ENCODE measurements at regions not wholly inside any gene's neighbourhood (a gene's known extent, or its start where the extent isn't known, plus 50 kb on each side); places are given as distances from the start of the nearest gene placed in this dataset.

DNA sequence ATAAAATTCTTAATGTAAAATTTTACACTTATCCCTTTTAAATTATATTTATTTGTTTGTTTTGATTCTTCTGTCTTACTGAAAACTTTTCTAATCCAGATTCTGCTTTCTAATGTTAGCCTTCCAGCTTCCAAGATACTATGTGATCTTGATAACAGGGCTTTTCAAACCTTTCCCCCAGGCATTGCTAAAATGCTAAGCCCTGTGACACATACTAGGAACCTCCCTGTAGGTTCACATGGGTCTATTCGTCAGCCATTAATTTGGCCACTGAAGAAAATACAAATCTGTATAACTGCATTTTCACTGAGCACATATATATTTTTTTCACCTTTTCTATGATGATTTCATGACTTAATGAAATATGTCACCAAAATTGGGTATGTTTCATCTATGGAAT is 92.8 kb upstream of the MAP4K3 start:
- H3K9ac ChIP-seq (ENCODE audit: low read depth, low read length, poor library complexity) = no peak overlapping the region
- DNase-seq (ENCODE audit: low spot score) = no peak

DNA sequence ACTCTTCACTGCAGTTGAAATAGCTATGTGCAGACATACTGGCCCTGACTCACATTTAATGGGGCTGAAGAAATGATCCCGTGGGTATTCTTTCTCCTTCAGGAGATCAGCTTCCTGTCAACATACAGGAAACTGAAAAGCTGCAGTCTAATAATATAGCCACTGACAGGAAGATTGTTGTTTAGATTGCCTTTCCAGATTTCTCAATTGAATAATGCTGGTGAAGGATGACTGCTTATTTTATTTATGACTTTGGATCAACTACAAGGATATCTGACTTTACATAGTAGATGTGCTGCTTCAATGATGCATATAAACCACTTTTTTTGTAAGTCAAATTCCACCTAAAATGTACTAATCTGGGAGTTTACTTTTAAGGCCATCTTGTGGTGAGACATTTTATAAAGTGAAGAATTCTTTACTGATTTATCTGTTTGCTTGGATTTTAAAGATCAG is 93.4 kb upstream of the MAP4K3 start:
- Histone ChIP-seq H3K14ac (ENCODE audit: low read length) (no peak overlapping the region), H2BK15ac (ENCODE audit: low read length) (no peak overlapping the region), H3K36me3 (replicated peaks in 1 of 2; ENCODE audit: control insufficient read depth in 2 of 2, insufficient read depth in 2 of 2, low read length in 2 of 2) (no peaks in the 10 kb centered on the region), H2BK12ac (ENCODE audit: low read length) (no peak overlapping the region), H3K79me1 (ENCODE audit: low read depth, low read length) (no peaks in the 10 kb centered on the region), H4K8ac (ENCODE audit: low read depth, low read length) (no peak overlapping the region), H4K91ac (ENCODE audit: low read depth, low read length, poor library complexity) (no peak overlapping the region), H3K18ac (ENCODE audit: low read length) (no peak overlapping the region), H3K27me3 (ENCODE audit: control insufficient read depth in 3 of 3, insufficient read depth in 3 of 3, low read depth in 1 of 3, low read length in 3 of 3) (no peaks in the 10 kb centered on the region), H2AK5ac (ENCODE audit: low read depth, low read length) (no peak overlapping the region), H3K9ac (ENCODE audit: low read depth, low read length, poor library complexity) (no peak overlapping the region), H3K4me2 (ENCODE audit: insufficient read depth, low read length, poor library complexity, severe bottlenecking) (no peak overlapping the region), H3K4me3 (ENCODE audit: low read length in 2 of 2) (no peak overlapping the region), H2BK120ac (ENCODE audit: low read depth, low read length) (no peak overlapping the region), H3K27ac (replicated peaks; ENCODE audit: low read length) (no peak overlapping the region), H3K4ac (ENCODE audit: low read length) (no peak overlapping the region), H3K23ac (ENCODE audit: low read depth, low read length, poor library complexity) (no peak overlapping the region), H3K9me3 (replicated peaks in 1 of 2; ENCODE audit: control insufficient read depth in 2 of 2, insufficient read depth in 1 of 2, low read depth in 1 of 2, low read length in 2 of 2) (peaks cover 0 to 3% of the 10 kb centered on the region in 2 donors), H2AFZ (ENCODE audit: low read length) (peak overlapping the region; percentile 1), H2BK5ac (ENCODE audit: low read length) (no peak overlapping the region), H3K4me1 (ENCODE audit: control insufficient read depth in 2 of 2, insufficient read depth in 1 of 2, low read depth in 1 of 2, low read length in 2 of 2) (peaks cover under 1 to 8% of the 10 kb centered on the region in 2 donors)
- DNase-seq (ENCODE audit: low spot score) = no peak
- no CpG with 5 or more reads among the region's 1 CpG for WGBS, 2 donors (ENCODE audit: extremely low coverage in 2 of 2, insufficient read length in 2 of 2, insufficient replicate concordance in 1 of 2)

More for the DNA sequence above, 92.8 kb upstream of the MAP4K3 start:
- Histone ChIP-seq H2BK5ac (ENCODE audit: low read length) (no peak overlapping the region), H3K18ac (ENCODE audit: low read length) (no peak overlapping the region), H3K4me2 (ENCODE audit: insufficient read depth, low read length, poor library complexity, severe bottlenecking) (no peak overlapping the region), H3K27ac (replicated peaks; ENCODE audit: low read length) (no peak overlapping the region), H4K91ac (ENCODE audit: low read depth, low read length, poor library complexity) (no peak overlapping the region), H3K4me1 (ENCODE audit: control insufficient read depth in 2 of 2, insufficient read depth in 1 of 2, low read depth in 1 of 2, low read length in 2 of 2) (peaks cover 0 to 8% of the 10 kb centered on the region in 2 donors), H2AK5ac (ENCODE audit: low read depth, low read length) (no peak overlapping the region), H3K36me3 (replicated peaks in 1 of 2; ENCODE audit: control insufficient read depth in 2 of 2, insufficient read depth in 2 of 2, low read length in 2 of 2) (no peaks in the 10 kb centered on the region), H2BK120ac (ENCODE audit: low read depth, low read length) (no peak overlapping the region), H3K79me1 (ENCODE audit: low read depth, low read length) (no peaks in the 10 kb centered on the region), H3K27me3 (ENCODE audit: control insufficient read depth in 3 of 3, insufficient read depth in 3 of 3, low read depth in 1 of 3, low read length in 3 of 3) (no peaks in the 10 kb centered on the region), H4K8ac (ENCODE audit: low read depth, low read length) (no peak overlapping the region), H3K4ac (ENCODE audit: low read length) (no peak overlapping the region), H3K4me3 (ENCODE audit: low read length in 2 of 2) (no peak overlapping the region), H3K9me3 (replicated peaks in 1 of 2; ENCODE audit: control insufficient read depth in 2 of 2, insufficient read depth in 1 of 2, low read depth in 1 of 2, low read length in 2 of 2) (peaks cover 0 to 3% of the 10 kb centered on the region in 2 donors), H2BK12ac (ENCODE audit: low read length) (no peak overlapping the region), H3K23ac (ENCODE audit: low read depth, low read length, poor library complexity) (no peak overlapping the region), H2BK15ac (ENCODE audit: low read length) (no peak overlapping the region), H3K14ac (ENCODE audit: low read length) (no peak overlapping the region), H2AFZ (ENCODE audit: low read length) (no peak overlapping the region)
- no CpG with 5 or more reads among the region's 1 CpG for WGBS, 2 donors (ENCODE audit: extremely low coverage in 2 of 2, insufficient read length in 2 of 2, insufficient replicate concordance in 1 of 2)

DNA sequence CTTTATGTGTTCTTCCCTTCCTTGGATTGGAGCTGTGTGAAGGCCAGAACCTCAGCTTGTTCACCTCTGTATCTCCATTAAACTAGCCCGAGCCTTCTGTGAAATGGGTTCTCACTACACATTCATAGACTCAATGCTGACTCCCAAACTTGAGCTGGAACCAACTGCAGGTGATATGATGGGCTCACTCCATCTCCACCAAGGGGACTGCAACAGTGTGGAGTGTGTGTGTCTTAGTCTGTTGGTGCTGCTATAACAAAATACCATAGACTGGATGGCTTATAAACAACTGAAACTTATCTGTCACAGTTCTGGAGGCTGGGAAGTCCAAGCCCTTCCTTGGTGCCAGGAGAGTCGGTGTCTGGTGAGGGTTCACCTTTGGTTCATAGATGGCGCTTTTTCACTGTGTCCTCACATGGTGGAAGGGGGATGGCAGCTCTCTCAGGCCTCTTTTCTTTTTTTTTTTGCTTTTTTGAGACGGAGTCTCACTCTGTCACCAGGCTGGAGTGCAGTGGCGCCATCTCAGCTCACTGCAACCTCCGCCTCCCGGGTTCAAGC is 94.2 kb upstream of the MAP4K3 start:
- no peak overlapping the region for H3K27ac ChIP-seq (replicated peaks; ENCODE audit: low read length)
- no peak overlapping the region for H3K14ac ChIP-seq (ENCODE audit: low read length)
- no peak overlapping the region for H3K18ac ChIP-seq (ENCODE audit: low read length)
- H2BK15ac ChIP-seq (ENCODE audit: low read length) = no peak overlapping the region
- no peak overlapping the region for H3K4ac ChIP-seq (ENCODE audit: low read length)
- peaks cover 2 to 8% of the 10 kb centered on the region in 2 donors for H3K4me1 ChIP-seq (ENCODE audit: control insufficient read depth in 2 of 2, insufficient read depth in 1 of 2, low read depth in 1 of 2, low read length in 2 of 2)
- WGBS, 2 donors (ENCODE audit: extremely low coverage in 2 of 2, insufficient read length in 2 of 2, insufficient replicate concordance in 1 of 2) = no CpG with 5 or more reads among the region's 7 CpGs
- no peaks in the 10 kb centered on the region for H3K79me1 ChIP-seq (ENCODE audit: low read depth, low read length)
- H2AFZ ChIP-seq (ENCODE audit: low read length) = no peak overlapping the region
- no peak overlapping the region for H3K4me3 ChIP-seq (ENCODE audit: low read length in 2 of 2)
- H2AK5ac ChIP-seq (ENCODE audit: low read depth, low read length) = no peak overlapping the region
- H3K23ac ChIP-seq (ENCODE audit: low read depth, low read length, poor library complexity) = no peak overlapping the region
- H2BK5ac ChIP-seq (ENCODE audit: low read length) = no peak overlapping the region
- no peak overlapping the region for H4K8ac ChIP-seq (ENCODE audit: low read depth, low read length)
- H3K36me3 ChIP-seq (replicated peaks in 1 of 2; ENCODE audit: control insufficient read depth in 2 of 2, insufficient read depth in 2 of 2, low read length in 2 of 2) = no peaks in the 10 kb centered on the region
- no peak for DNase-seq (ENCODE audit: low spot score)
- H3K9me3 ChIP-seq (replicated peaks in 1 of 2; ENCODE audit: control insufficient read depth in 2 of 2, insufficient read depth in 1 of 2, low read depth in 1 of 2, low read length in 2 of 2) = peaks cover 0 to 3% of the 10 kb centered on the region in 2 donors
- no peaks in the 10 kb centered on the region for H3K27me3 ChIP-seq (ENCODE audit: control insufficient read depth in 3 of 3, insufficient read depth in 3 of 3, low read depth in 1 of 3, low read length in 3 of 3)
- no peak overlapping the region for H4K91ac ChIP-seq (ENCODE audit: low read depth, low read length, poor library complexity)
- no peak overlapping the region for H2BK120ac ChIP-seq (ENCODE audit: low read depth, low read length)
- H3K4me2 ChIP-seq (ENCODE audit: insufficient read depth, low read length, poor library complexity, severe bottlenecking) = no peak overlapping the region
- H3K9ac ChIP-seq (ENCODE audit: low read depth, low read length, poor library complexity) = no peak overlapping the region
- H2BK12ac ChIP-seq (ENCODE audit: low read length) = no peak overlapping the region

DNA sequence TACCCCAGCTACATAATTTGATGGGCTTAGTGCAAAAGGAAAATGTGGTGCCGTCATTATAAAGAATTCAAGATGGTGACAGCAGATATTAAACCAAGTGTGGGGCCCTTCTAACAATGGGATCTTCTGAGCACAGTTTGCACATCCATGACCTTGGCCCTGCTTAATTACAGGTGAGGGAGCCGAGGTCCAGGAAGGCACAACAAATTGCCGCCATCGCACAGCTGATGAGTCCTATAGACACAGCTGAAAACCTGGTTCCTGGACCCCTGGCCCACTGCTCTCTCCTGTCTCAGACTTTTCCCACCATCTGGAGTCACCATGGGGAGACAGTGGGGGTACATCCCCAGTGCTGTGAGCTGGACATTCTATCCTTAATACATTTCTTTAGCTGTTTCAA is 95.8 kb upstream of the MAP4K3 start:
- H3K27me3 ChIP-seq (ENCODE audit: control insufficient read depth in 3 of 3, insufficient read depth in 3 of 3, low read depth in 1 of 3, low read length in 3 of 3) = no peaks in the 10 kb centered on the region
- H3K9ac ChIP-seq (ENCODE audit: low read depth, low read length, poor library complexity) = no peak overlapping the region
- H3K4me2 ChIP-seq (ENCODE audit: insufficient read depth, low read length, poor library complexity, severe bottlenecking) = no peak overlapping the region
- H3K36me3 ChIP-seq (replicated peaks in 1 of 2; ENCODE audit: control insufficient read depth in 2 of 2, insufficient read depth in 2 of 2, low read length in 2 of 2) = no peaks in the 10 kb centered on the region
- DNase-seq (ENCODE audit: low spot score) = no peak
- no peak overlapping the region for H3K18ac ChIP-seq (ENCODE audit: low read length)
- H2BK5ac ChIP-seq (ENCODE audit: low read length) = no peak overlapping the region
- peaks cover 0 to 6% of the 10 kb centered on the region in 2 donors for H3K9me3 ChIP-seq (replicated peaks in 1 of 2; ENCODE audit: control insufficient read depth in 2 of 2, insufficient read depth in 1 of 2, low read depth in 1 of 2, low read length in 2 of 2)
- H4K8ac ChIP-seq (ENCODE audit: low read depth, low read length) = no peak overlapping the region
- WGBS, 2 donors (ENCODE audit: extremely low coverage in 2 of 2, insufficient read length in 2 of 2, insufficient replicate concordance in 1 of 2) = no CpG with 5 or more reads among the region's 4 CpGs
- no peak overlapping the region for H2AFZ ChIP-seq (ENCODE audit: low read length)
- H2BK120ac ChIP-seq (ENCODE audit: low read depth, low read length) = no peak overlapping the region
- H3K4ac ChIP-seq (ENCODE audit: low read length) = no peak overlapping the region
- peaks cover 2 to 8% of the 10 kb centered on the region in 2 donors for H3K4me1 ChIP-seq (ENCODE audit: control insufficient read depth in 2 of 2, insufficient read depth in 1 of 2, low read depth in 1 of 2, low read length in 2 of 2)
- no peak overlapping the region for H3K4me3 ChIP-seq (ENCODE audit: low read length in 2 of 2)
- H4K91ac ChIP-seq (ENCODE audit: low read depth, low read length, poor library complexity) = no peak overlapping the region
- no peak overlapping the region for H2AK5ac ChIP-seq (ENCODE audit: low read depth, low read length)
- no peaks in the 10 kb centered on the region for H3K79me1 ChIP-seq (ENCODE audit: low read depth, low read length)
- no peak overlapping the region for H2BK15ac ChIP-seq (ENCODE audit: low read length)
- no peak overlapping the region for H3K14ac ChIP-seq (ENCODE audit: low read length)
- H3K27ac ChIP-seq (replicated peaks; ENCODE audit: low read length) = no peak overlapping the region
- H3K23ac ChIP-seq (ENCODE audit: low read depth, low read length, poor library complexity) = no peak overlapping the region
- H2BK12ac ChIP-seq (ENCODE audit: low read length) = no peak overlapping the region
